IPS-20b (cell line): ENCODE measurements at regions not wholly inside any gene's neighbourhood (a gene's known extent, or its start where the extent isn't known, plus 50 kb on each side); places are given as distances from the start of the nearest gene placed in this dataset.
"Not testable (repeated sequence)": the region's sequence is repeated elsewhere in the genome, so short reads cannot be mapped to it uniquely, and the experiment has no call there.

Experiments used
- H3K27ac ChIP-seq: one replicate; pipeline ENCODE4 v1.5.1; 2013; ENCODE audit warnings: low read length
- H3K27me3 ChIP-seq: 2 replicates; pipeline ENCODE4 v1.6.1; 2013; ENCODE audit warnings: mild to moderate bottlenecking, low read length, inconsistent platforms; ENCODE audit not compliant: insufficient read depth
- H3K36me3 ChIP-seq: 2 replicates; pipeline ENCODE4 v1.6.1; 2013; ENCODE audit warnings: low read depth, mild to moderate bottlenecking, inconsistent platforms, low read length, moderate library complexity; ENCODE audit not compliant: insufficient read depth
- H3K4me1 ChIP-seq: 2 replicates; pipeline ENCODE4 v1.6.1; 2013; ENCODE audit warnings: mild to moderate bottlenecking, control low read depth, inconsistent platforms, low read length, moderate library complexity; ENCODE audit not compliant: insufficient read depth
- H3K4me3 ChIP-seq: 2 replicates; pipeline ENCODE4 v1.5.1; 2013; ENCODE audit warnings: mild to moderate bottlenecking, low read length, inconsistent platforms
- H3K9ac ChIP-seq: 2 replicates; pipeline ENCODE4 v1.6.1; 2013; ENCODE audit warnings: low read depth, mild to moderate bottlenecking, inconsistent platforms, low read length, moderate library complexity
- H3K9me3 ChIP-seq: 2 replicates; pipeline ENCODE4 v1.6.1; 2013; ENCODE audit warnings: mild to moderate bottlenecking, low read depth, low read length, inconsistent platforms; ENCODE audit not compliant: insufficient read depth

GRCh38 chr14:101250948-101251811 lies 310.1 kb upstream of the DIO3 start:
- H3K9ac ChIP-seq = no peak overlapping the region
- no peaks in the 10 kb centered on the region for H3K36me3 ChIP-seq
- H3K4me3 ChIP-seq = no peak overlapping the region
- no peaks in the 10 kb centered on the region for H3K27me3 ChIP-seq
- H3K4me1 ChIP-seq = no peaks in the 10 kb centered on the region
- H3K9me3 ChIP-seq = no peaks in the 10 kb centered on the region
- no peak overlapping the region for H3K27ac ChIP-seq

DNA sequence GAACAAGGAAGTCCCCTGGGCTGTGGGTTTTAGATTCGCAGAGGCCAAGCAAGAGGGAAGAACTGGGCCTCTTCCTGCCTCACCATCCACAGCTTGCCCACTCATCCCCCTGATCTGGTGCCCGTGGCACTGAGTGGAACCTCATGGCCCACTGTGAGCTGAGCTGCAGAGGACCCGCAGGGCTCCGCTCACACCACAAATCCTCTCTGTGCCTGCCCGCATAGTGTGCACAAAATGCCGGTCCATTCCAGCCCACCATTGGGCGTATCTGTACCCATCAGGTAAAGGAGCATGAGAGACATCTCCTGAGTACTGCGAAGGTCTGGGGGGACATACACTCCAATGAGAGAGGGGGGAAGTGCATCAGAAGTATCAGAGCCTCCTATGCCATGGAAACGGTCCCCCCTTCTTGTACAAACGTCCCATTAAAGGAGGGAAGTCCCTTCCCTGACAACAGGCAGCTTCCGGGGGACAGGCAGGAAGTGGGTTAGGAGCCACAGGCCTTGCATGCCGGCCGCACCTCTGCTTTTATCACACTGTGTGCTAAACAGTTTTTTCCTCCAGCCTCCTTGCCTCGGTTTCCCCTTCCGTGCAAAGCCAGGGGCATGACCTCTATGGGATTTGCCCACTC lies 309.4 kb upstream of the DIO3 start:
- H3K27me3 ChIP-seq = no peaks in the 10 kb centered on the region
- no peak overlapping the region for H3K9ac ChIP-seq
- no peaks in the 10 kb centered on the region for H3K4me1 ChIP-seq
- H3K27ac ChIP-seq = no peak overlapping the region
- no peaks in the 10 kb centered on the region for H3K9me3 ChIP-seq
- no peaks in the 10 kb centered on the region for H3K36me3 ChIP-seq
- no peak overlapping the region for H3K4me3 ChIP-seq

- no peak overlapping the region for H3K9ac ChIP-seq
- no peak overlapping the region for H3K4me3 ChIP-seq
- H3K27me3 ChIP-seq = no peaks in the 10 kb centered on the region
- H3K9me3 ChIP-seq = no peaks in the 10 kb centered on the region
- no peaks in the 10 kb centered on the region for H3K4me1 ChIP-seq
- no peak overlapping the region for H3K27ac ChIP-seq
- H3K36me3 ChIP-seq = no peaks in the 10 kb centered on the region
Measured at GRCh38 chr14:101252443-101253214, 308.7 kb upstream of the DIO3 start.

DNA sequence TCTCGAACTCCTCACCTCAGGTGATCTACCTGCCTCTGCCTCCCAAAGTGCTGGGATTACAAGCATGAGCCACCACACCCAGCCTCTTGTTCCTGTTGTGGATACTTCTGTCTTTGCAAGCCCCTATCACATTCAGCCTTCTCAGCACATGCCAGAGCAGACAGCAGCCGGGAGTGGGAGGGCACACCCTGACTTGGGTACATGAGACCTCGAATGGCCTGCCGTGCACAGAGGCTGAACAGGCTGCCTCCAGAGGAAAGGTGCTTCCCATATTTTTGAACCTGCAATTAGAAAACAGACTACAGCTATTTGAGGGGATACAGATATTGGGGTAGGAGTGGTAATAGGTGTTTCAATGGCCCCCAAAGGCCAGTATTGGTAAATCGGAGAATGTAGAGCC lies 307.3 kb upstream of the DIO3 start:
- H3K36me3 ChIP-seq = no peaks in the 10 kb centered on the region
- H3K27me3 ChIP-seq = no peaks in the 10 kb centered on the region

DNA sequence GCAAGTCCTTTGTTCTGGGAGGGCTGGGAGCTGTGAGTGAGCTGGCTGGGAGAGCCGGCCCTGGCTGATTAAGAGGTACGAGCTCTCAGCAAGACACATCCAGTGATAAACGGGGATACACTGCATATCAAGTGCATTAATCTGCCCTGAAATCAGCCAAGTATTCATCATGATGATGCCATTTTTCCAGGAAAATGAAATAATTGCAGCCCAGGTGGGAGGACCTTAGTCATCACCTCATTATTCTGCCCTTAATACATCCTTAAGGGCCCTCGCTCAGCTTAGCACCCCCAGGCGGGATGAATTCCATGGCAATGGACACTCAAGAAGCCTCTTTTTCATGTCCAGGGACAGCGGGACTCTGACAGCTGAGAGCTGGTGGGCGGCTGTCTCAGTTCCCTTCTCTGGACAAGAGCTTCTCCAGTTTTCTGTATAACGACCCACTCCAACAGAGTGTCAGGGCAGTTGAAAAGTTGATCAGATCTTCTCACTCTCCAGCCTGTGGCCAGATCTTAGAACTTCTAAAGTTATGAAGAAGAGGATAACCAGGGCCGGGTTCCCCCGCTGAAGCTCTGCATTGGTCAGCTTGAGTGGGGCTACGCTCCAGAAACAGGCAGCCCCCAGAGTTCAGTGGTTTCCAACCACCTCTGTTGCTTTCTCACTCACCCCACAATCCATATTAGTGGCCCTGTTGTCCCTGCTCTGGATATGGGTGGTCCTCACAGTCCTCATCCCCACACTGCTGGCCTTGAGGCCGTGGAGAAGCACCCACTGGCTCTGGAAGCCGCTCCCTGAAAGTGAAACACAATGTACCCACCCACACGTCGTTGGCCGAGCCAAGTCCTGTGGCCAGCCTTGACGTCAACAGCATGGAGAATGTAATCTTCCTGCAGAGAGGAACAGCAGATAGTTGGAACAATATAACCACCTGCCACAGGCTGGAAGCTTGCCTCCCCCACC lies 306.2 kb upstream of the DIO3 start:
- H3K9me3 ChIP-seq = no peaks in the 10 kb centered on the region
- no peaks in the 10 kb centered on the region for H3K27me3 ChIP-seq
- H3K27ac ChIP-seq = no peak overlapping the region
- no peaks in the 10 kb centered on the region for H3K36me3 ChIP-seq
- no peaks in the 10 kb centered on the region for H3K4me1 ChIP-seq
- no peak overlapping the region for H3K4me3 ChIP-seq
- no peak overlapping the region for H3K9ac ChIP-seq

More for the DNA sequence above, 307.3 kb upstream of the DIO3 start:
- H3K27ac ChIP-seq = no peak overlapping the region
- no peak overlapping the region for H3K9ac ChIP-seq
- no peaks in the 10 kb centered on the region for H3K9me3 ChIP-seq
- H3K4me3 ChIP-seq = no peak overlapping the region
- H3K4me1 ChIP-seq = no peaks in the 10 kb centered on the region

- Histone ChIP-seq H3K27me3 (no peaks in the 10 kb centered on the region), H3K27ac (no peak overlapping the region), H3K9ac (no peak overlapping the region), H3K4me1 (no peaks in the 10 kb centered on the region), H3K36me3 (no peaks in the 10 kb centered on the region), H3K4me3 (no peak overlapping the region), H3K9me3 (no peaks in the 10 kb centered on the region)
Measured at GRCh38 chr14:101255765-101256125, 305.6 kb upstream of the DIO3 start.

DNA sequence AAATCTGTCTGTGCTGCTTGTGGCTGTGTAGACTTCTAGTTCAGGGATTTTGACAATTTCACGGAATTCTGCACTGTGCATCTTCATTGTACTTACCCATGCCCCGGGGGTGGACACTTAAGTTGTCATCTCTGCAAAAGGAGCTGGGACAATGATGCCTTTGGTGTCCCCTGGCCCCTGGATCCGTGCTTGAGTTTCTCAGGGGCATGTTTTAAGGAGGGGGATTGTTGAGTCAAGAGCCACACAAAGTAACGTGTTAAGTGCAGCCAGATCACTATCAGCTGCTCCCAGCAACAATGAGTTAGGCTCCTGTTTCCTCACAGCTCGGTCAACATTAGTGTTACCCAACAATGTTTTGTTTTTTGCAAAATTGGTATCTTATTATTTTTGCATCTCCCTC lies 305.0 kb upstream of the DIO3 start:
- no peaks in the 10 kb centered on the region for H3K36me3 ChIP-seq
- no peak overlapping the region for H3K9ac ChIP-seq
- no peaks in the 10 kb centered on the region for H3K27me3 ChIP-seq
- no peaks in the 10 kb centered on the region for H3K9me3 ChIP-seq
- no peaks in the 10 kb centered on the region for H3K4me1 ChIP-seq
- no peak overlapping the region for H3K27ac ChIP-seq
- no peak overlapping the region for H3K4me3 ChIP-seq

GRCh38 chr14:101257551-101257950 lies 303.7 kb upstream of the DIO3 start:
- no peak overlapping the region for H3K27ac ChIP-seq
- no peaks in the 10 kb centered on the region for H3K4me1 ChIP-seq
- H3K9me3 ChIP-seq = no peaks in the 10 kb centered on the region; the same call in 1 of the 2 replicates
- no peaks in the 10 kb centered on the region for H3K36me3 ChIP-seq
- no peak overlapping the region for H3K9ac ChIP-seq
- no peak overlapping the region for H3K4me3 ChIP-seq
- H3K27me3 ChIP-seq = no peaks in the 10 kb centered on the region

GRCh38 chr14:101259748-101260147 lies 301.5 kb upstream of the DIO3 start:
- no peak overlapping the region for H3K4me3 ChIP-seq
- H3K4me1 ChIP-seq = no peaks in the 10 kb centered on the region; the same call in 1 of the 2 replicates
- H3K9ac ChIP-seq = no peak overlapping the region
- no peaks in the 10 kb centered on the region; the same call in 1 of the 2 replicates for H3K27me3 ChIP-seq
- no peaks in the 10 kb centered on the region for H3K36me3 ChIP-seq
- H3K9me3 ChIP-seq = no peaks in the 10 kb centered on the region; the same call in 1 of the 2 replicates
- H3K27ac ChIP-seq = no peak overlapping the region

DNA sequence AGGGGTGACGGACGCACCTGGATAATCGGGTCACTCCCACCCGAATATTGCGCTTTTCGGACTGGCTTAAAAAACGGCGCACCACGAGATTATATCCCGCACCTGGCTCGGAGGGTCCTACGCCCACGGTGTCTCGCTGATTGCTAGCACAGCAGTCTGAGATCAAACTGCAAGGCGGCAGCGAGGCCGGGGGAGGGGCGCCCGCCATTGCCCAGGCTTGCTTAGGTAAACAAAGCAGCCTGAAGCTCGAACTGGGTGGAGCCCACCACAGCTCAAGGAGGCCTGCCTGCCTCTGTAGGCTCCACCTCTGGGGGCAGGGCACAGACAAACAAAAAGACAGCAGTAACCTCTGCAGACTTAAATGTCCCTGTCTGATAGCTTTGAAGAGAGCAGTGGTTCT lies 294.9 kb upstream of the DIO3 start:
- not testable (repeated sequence) for H3K27me3 ChIP-seq, H3K36me3 ChIP-seq, H3K9ac ChIP-seq, H3K4me1 ChIP-seq, H3K4me3 ChIP-seq, H3K9me3 ChIP-seq, H3K27ac ChIP-seq

- no peaks in the 10 kb centered on the region for H3K9me3 ChIP-seq
- no peak overlapping the region for H3K27ac ChIP-seq
- H3K9ac ChIP-seq = no peak overlapping the region
- peaks cover 7% of the 10 kb centered on the region; the same call in 1 of the 2 replicates for H3K4me1 ChIP-seq
- no peaks in the 10 kb centered on the region for H3K27me3 ChIP-seq
- no peak overlapping the region for H3K4me3 ChIP-seq
- no peaks in the 10 kb centered on the region for H3K36me3 ChIP-seq
Measured at GRCh38 chr14:101273091-101273490, 288.2 kb upstream of the DIO3 start.
